ENCODE measurements at regions not wholly inside any gene's neighbourhood (a gene's known extent, or its start where the extent isn't known, plus 50 kb on each side); places are given as distances from the start of the nearest gene placed in this dataset.

DNA sequence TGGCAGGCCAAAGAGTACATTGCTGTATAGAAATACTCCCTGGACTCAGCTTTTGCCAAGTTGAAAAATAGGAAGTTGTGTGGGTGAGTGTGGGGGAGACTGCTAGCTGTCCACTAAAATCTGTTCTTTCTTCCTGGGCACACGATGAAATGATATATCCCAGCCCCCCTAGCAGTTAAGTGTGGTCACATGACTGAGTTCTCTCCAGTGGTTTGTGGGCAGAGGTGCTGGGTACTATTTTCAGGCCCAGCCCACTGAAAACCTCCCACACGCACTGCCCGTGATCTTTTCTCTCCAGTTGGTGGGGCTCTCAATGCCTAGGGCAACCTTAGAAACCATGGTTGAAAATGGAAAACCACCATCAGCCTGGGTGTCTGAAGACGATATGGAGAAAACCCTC lies 119.7 kb upstream of the LMO4 start:
- TF ChIP-seq, protein P1, sequence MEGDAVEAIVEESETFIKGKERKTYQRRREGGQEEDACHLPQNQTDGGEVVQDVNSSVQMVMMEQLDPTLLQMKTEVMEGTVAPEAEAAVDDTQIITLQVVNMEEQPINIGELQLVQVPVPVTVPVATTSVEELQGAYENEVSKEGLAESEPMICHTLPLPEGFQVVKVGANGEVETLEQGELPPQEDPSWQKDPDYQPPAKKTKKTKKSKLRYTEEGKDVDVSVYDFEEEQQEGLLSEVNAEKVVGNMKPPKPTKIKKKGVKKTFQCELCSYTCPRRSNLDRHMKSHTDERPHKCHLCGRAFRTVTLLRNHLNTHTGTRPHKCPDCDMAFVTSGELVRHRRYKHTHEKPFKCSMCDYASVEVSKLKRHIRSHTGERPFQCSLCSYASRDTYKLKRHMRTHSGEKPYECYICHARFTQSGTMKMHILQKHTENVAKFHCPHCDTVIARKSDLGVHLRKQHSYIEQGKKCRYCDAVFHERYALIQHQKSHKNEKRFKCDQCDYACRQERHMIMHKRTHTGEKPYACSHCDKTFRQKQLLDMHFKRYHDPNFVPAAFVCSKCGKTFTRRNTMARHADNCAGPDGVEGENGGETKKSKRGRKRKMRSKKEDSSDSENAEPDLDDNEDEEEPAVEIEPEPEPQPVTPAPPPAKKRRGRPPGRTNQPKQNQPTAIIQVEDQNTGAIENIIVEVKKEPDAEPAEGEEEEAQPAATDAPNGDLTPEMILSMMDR (conservative IDR thresholded peaks at IDR 0.05; ENCODE audit: low read depth, low read length) = no peak
- no peak for TF ChIP-seq EZH2 (IDR thresholded peaks at IDR 0.05; ENCODE audit: borderline replicate concordance, low read depth, low read length, poor library complexity, severe bottlenecking)
- H3K4me1 ChIP-seq (ENCODE audit: insufficient read depth, low read length, poor library complexity, severe bottlenecking) = no peaks in the 10 kb centered on the region
- no peak overlapping the region for H3K4me3 ChIP-seq (ENCODE audit: low read depth, low read length, poor library complexity, severe bottlenecking)
- H3K27me3 ChIP-seq (replicated peaks; ENCODE audit: insufficient read depth, low read depth, low read length, poor library complexity) = no peaks in the 10 kb centered on the region
- ChIA-PET CTCF (no interaction called here), POLR2A (ENCODE audit: low non-redundant PET) (no interaction called here)
- no peak for DNase-seq (ENCODE audit: low spot score)
- H3K27ac ChIP-seq (ENCODE audit: low read depth, low read length, poor library complexity, severe bottlenecking) = no peak overlapping the region
- no TSS peak for BruUV-seq (replicated peaks)
- intact Hi-C loops (cut with micrococcal nuclease; ENCODE audit: unreplicated experiment) = no loop called here
- H3K9me3 ChIP-seq (ENCODE audit: low read depth, low read length, poor library complexity, severe bottlenecking) = no peaks in the 10 kb centered on the region
- no peaks in the 10 kb centered on the region for H3K36me3 ChIP-seq (ENCODE audit: insufficient read depth, low read length, poor library complexity, severe bottlenecking)

DNA sequence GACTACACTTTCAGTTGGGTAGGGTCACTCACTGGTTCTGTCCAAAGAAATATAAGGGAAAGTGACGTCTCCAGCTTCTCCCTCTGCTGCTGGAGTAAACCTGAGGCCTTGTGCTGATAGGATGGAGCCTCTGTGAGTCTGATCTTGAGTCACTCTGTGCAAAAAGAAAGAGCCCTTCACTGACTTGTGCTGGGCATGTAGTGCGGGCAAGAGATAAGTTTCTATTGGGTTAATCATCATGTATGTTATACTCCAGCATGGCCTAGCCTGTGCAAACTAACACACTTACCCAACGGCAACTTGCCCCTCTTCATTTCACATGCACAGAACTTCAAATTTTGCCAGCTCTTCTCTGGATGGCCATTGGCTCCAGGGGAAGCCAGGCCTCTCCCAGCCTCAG lies 118.5 kb upstream of the LMO4 start:
- no peaks in the 10 kb centered on the region for H3K9me3 ChIP-seq (ENCODE audit: low read depth, low read length, poor library complexity, severe bottlenecking)
- CTCF ChIA-PET = no interaction called here

DNA sequence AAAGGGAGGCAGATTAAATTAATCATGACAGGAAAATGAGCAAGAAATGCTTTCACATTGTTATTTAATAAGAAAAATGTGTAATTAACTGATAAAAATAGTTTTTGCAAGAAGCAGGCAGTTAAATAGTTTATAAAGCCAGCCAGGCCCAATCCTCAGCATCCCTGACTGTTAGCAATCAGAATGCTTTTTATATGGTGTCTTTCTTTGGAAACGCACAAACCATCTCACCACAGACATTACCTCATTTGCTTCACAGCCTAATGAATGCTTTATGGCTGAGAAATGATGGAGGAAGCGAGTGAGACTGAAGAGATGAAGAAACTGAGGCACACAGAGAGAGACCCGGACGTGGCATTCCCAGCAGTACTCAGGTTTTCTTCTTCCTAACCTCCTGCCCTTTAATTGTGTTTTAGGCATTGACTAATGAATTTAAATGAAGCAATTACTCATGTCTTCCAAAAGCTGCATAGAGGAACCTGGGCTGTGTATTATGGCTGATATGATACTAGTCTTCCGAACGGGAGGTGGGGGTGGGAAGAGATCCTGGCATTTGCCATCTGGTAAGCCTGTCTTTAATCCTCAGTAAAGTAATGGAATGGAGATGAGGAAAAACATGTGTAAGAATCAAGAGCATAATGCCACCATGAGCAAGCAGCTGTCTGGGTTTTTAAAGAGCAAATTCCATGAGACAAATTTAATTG lies 116.1 kb upstream of the LMO4 start:
- no TSS peak for BruUV-seq (replicated peaks)
- H3K36me3 ChIP-seq (ENCODE audit: insufficient read depth, low read length, poor library complexity, severe bottlenecking) = no peaks in the 10 kb centered on the region
- no peak overlapping the region for H3K4me3 ChIP-seq (ENCODE audit: low read depth, low read length, poor library complexity, severe bottlenecking)
- H3K4me1 ChIP-seq (ENCODE audit: insufficient read depth, low read length, poor library complexity, severe bottlenecking) = no peaks in the 10 kb centered on the region
- intact Hi-C loops (cut with micrococcal nuclease; ENCODE audit: unreplicated experiment) = no loop called here
- DNase-seq (ENCODE audit: low spot score) = no peak
- H3K27ac ChIP-seq (ENCODE audit: low read depth, low read length, poor library complexity, severe bottlenecking) = no peak overlapping the region
- ChIA-PET CTCF (no interaction called here), POLR2A (ENCODE audit: low non-redundant PET) (no interaction called here)
- H3K27me3 ChIP-seq (replicated peaks; ENCODE audit: insufficient read depth, low read depth, low read length, poor library complexity) = no peaks in the 10 kb centered on the region
- H3K9me3 ChIP-seq (ENCODE audit: low read depth, low read length, poor library complexity, severe bottlenecking) = no peaks in the 10 kb centered on the region
- TF ChIP-seq EZH2 (IDR thresholded peaks at IDR 0.05; ENCODE audit: borderline replicate concordance, low read depth, low read length, poor library complexity, severe bottlenecking) = no peak
- TF ChIP-seq, protein P1 (conservative IDR thresholded peaks at IDR 0.05; ENCODE audit: low read depth, low read length) = no peak

More for the DNA sequence above, 118.5 kb upstream of the LMO4 start:
- no peak for TF ChIP-seq EZH2 (IDR thresholded peaks at IDR 0.05; ENCODE audit: borderline replicate concordance, low read depth, low read length, poor library complexity, severe bottlenecking)
- TF ChIP-seq, protein P1 (conservative IDR thresholded peaks at IDR 0.05; ENCODE audit: low read depth, low read length) = no peak
- BruUV-seq (replicated peaks) = no TSS peak
- POLR2A ChIA-PET (ENCODE audit: low non-redundant PET) = no interaction called here
- H3K4me1 ChIP-seq (ENCODE audit: insufficient read depth, low read length, poor library complexity, severe bottlenecking) = no peaks in the 10 kb centered on the region
- H3K27ac ChIP-seq (ENCODE audit: low read depth, low read length, poor library complexity, severe bottlenecking) = no peak overlapping the region
- no peaks in the 10 kb centered on the region for H3K27me3 ChIP-seq (replicated peaks; ENCODE audit: insufficient read depth, low read depth, low read length, poor library complexity)
- no peaks in the 10 kb centered on the region for H3K36me3 ChIP-seq (ENCODE audit: insufficient read depth, low read length, poor library complexity, severe bottlenecking)
- no peak for DNase-seq (ENCODE audit: low spot score)
- no peak overlapping the region for H3K4me3 ChIP-seq (ENCODE audit: low read depth, low read length, poor library complexity, severe bottlenecking)
- intact Hi-C loops (cut with micrococcal nuclease; ENCODE audit: unreplicated experiment) = no loop called here
